ENCODE measurements at regions not wholly inside any gene's neighbourhood (a gene's known extent, or its start where the extent isn't known, plus 50 kb on each side); places are given as distances from the start of the nearest gene placed in this dataset.

- TF ChIP-seq CTCF (IDR thresholded peaks at IDR 0.05; ENCODE audit: insufficient read depth, low read depth, low read length): no peak
- TF ChIP-seq EZH2 (IDR thresholded peaks at IDR 0.05; ENCODE audit: insufficient read depth, low read length): no peak
Measured at GRCh38 chr7:156166692-156167416, 354.6 kb upstream of the SHH start.
